GM21360 (cell line): ENCODE measurements at regions not wholly inside any gene's neighbourhood (a gene's known extent, or its start where the extent isn't known, plus 50 kb on each side); places are given as distances from the start of the nearest gene placed in this dataset.

Experiments used
- ATAC-seq: cut with Tn5 transposase; IDR thresholded peaks from one replicate; pipeline ENCODE4 v1.9.1; 2021; ENCODE audit warnings: mild to moderate bottlenecking, moderate library complexity; ENCODE audit not compliant: unreplicated experiment

- ATAC-seq = no peak
Measured at GRCh38 chr21:38899277-38899947, 93.7 kb downstream of the ETS2 start.

GRCh38 chr21:38898422-38899096, 92.8 kb downstream of the ETS2 start:
- no peak for ATAC-seq

DNA sequence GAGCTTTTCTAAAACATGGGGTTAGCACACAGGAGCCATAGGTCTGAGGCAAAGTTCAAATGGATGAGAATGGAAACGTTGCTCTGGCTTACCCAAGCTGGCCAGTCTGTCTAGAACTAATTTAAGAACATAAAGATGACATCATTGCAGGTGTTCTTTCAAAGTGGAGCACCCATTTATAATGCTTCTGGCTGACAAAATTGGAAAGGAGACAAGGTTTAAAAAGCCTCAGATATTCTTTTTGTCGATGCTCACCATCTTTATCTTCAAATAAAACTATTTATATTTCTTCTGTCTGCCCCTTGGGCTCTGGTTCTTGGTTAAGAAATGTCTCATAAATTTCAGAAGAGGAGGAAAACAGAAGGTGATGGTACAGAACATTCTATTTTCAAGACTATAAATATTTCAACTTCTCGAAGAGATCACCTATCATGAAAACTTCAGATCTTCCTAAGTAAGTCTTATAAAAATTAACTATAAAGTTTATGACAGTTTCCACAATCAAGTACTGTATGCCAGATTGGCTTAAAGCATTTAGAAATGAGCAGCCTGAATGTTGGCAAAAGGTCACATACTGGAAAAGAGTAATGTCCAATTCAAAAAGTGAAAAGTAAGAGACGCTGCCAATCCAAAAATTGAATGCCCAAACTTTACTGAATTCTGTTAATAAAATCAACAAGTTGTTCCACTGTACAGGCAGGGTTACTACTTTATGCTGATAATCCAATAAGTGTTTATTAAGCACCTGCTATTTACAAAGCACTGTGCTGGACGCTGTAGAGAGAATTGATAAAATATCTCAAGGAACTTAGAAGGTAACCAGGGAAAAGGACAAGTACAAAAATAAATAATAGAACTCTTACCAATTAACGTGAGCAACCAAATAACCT, 92.0 kb downstream of the ETS2 start:
- ATAC-seq = no peak

GRCh38 chr21:38894899-38895298, 89.2 kb downstream of the ETS2 start:
- ATAC-seq = no peak

GRCh38 chr21:38888991-38889561, 83.3 kb downstream of the ETS2 start:
- ATAC-seq = no peak

DNA sequence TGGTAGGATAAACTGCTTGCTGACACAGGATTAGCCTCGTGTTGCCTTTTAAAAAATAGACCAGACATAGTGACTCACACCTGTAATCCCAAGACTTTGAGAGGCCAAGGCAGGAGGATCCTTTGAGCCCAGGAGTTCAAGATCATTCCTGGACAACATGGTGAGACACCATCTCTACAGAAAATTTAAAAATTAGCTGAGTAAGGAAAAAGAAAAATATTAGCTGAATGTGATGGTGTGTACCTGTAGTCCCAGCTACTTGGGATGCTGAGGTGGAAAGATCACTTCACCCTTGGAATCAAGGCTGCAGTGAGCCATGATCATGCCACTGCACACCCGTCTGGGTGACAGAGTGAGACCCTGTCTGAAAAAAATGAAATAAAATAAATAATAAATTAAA, 82.0 kb downstream of the ETS2 start:
- no peak for ATAC-seq

- ATAC-seq = no peak
Measured at GRCh38 chr21:38887062-38887686, 81.4 kb downstream of the ETS2 start.

DNA sequence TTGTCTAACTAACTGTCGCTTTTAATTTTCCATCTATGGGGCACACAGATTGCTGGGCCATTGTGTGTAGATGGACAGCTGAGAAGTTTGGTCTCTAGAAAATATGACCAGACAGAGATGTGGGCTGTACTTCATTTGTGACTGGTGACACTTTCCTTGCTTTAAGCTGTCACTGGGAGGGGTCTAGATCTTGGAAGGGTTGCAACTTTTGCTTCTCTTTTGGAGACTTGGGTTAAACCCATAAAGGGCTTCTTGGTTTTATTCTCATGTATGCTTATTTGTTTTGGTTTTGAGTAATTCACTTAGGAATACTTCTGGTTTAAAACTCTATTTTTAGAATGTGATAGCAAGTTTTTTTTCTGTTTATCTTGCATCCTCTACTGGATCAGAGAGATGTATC, 80.2 kb downstream of the ETS2 start:
- no peak for ATAC-seq

DNA sequence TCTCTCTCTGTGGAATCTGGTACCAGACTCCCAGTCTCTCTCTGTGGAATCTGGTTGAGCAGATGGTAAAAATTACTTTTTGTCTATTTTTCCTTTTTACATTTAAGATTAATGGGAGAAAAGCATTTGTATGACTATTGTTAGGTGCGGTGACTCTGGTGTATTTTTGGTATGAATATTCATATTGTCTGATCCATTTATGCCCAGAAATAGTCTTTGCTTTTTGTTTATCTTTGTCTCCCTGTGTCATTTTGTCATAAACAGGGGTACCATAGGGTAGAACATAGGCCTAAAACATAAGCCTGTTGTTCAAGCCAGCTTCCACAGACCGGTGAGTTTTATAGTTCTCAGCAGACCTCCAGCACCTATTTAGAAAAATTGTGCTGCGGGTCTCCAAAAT, 78.7 kb downstream of the ETS2 start:
- no peak for ATAC-seq

GRCh38 chr21:38883142-38883541, 77.4 kb downstream of the ETS2 start:
- no peak for ATAC-seq

GRCh38 chr21:38881131-38881530, 75.4 kb downstream of the ETS2 start:
- no peak for ATAC-seq

- no peak for ATAC-seq
Measured at GRCh38 chr21:38880577-38880966, 74.8 kb downstream of the ETS2 start.

DNA sequence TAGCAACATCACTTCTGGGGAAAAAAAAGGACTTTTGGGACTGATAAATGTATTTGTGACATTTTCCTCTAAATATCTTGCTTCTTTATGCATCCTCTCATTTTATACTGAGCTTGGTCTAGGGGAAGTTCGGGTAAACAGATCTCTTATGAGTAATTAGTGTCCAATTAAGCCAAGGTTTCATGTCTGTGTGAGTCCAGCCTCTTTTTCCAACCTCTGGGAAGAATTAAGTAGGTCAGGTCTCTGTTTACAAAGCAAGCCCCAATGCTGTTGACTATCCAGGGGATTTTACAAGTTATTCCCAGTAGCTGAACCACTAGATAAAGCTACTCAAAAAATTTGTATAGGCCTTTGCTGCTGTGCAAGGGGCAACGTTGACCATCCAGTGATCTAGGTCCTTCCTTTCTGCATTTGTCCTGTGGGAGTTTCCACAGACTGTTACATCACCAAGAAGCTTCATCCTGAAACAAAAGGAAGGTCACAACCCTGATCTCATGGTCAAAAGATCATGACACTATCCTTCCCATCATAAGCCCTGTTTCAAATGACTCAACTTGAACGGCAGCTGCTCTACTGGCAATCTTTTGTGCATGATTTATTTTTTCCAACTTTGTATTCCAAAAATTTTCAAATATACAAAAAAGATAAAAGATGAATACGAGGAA, 74.3 kb downstream of the ETS2 start:
- no peak for ATAC-seq

DNA sequence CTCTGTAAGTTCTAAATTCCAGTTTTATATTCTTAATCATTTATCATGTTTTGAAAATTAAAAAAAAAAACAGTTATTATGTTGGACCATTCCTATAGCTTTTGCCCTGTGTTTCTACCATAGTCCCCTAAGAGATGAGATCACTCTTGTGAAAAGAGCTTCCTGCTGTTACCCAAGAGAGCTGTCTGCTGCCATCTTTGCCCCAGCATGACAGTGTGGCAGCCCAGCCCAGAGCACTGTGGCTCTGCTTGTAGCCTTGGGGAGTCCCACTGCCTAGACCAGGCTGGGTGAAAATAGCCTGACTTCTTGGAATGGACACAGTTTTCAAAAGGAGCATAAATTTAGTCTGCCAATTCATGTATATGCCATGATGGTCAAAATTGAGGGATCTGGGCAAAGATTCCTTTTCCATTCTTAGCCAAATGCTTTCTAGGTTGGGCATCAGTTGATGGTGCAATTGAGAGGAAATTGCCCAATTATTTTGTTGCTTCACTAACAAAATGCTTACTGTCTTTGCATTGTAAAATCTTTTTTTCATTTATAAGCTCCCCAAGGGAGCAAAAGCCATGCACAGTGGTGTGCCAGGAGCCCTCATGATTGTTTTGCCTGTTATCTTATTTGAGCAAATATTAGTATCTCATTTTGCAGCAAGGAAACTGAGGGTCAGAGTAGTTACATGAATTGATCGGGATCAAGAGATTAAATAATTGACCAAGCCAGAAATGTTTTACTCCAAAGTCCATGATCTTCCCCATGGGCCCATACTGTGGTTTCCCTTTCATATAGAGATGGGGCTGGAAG, 72.8 kb downstream of the ETS2 start:
- no peak for ATAC-seq

- ATAC-seq = no peak
Measured at GRCh38 chr21:38875694-38876492, 70.2 kb downstream of the ETS2 start.
